Activated T-cell treated with anti-CD3 and anti-CD28 coated beads for 4 hours (primary cell): ENCODE measurements at regions not wholly inside any gene's neighbourhood (a gene's known extent, or its start where the extent isn't known, plus 50 kb on each side); places are given as distances from the start of the nearest gene placed in this dataset.

Experiments
- DNase-seq: peaks from one replicate; pipeline ENCODE4 v3.0.0-alpha.2; 2020

GRCh38 chr3:152780553-152780952 is 54.4 kb upstream of the P2RY1 start:
- no peak for DNase-seq

DNA sequence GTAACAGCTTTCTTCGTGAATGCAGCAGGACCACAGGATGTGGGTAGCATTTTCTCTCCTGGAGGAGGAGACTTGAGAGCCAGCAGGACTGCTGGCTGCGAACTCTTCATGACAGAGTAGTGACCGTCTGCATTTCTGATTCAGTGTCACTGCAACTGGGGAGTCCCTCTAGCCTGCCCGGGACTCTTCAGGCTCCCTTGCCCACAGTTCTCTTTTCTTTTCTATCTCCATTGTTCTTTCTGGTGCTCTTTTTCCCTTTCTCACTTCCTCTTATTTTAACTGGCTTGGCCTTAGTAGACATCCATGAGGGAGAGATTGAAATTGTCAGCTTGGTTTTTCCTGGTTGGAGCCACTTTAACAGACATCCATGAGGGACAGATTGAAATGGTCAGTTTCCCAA is 49.9 kb upstream of the P2RY1 start:
- no peak for DNase-seq
